Sigmoid colon (tissue), 4 donors: ENCODE measurements at regions not wholly inside any gene's neighbourhood (a gene's known extent, or its start where the extent isn't known, plus 50 kb on each side); places are given as distances from the start of the nearest gene placed in this dataset.

ENCODE experiments used
- EP300 ChIP-seq, 4 donors: sonication (generic); formaldehyde crosslinking; IDR thresholded peaks; one replicate each; pipeline ENCODE4 v1.6.1; 2017; ENCODE audit warnings: antibody characterized with exemption in 4 of 4
- POLR2A ChIP-seq, 2 donors: fragments of 450-650 bp; IDR thresholded peaks; one replicate each; pipeline ENCODE4 v1.6.1; 2016; ENCODE audit warnings: antibody characterized with exemption in 2 of 2, mild to moderate bottlenecking in 2 of 2, moderate library complexity in 2 of 2
- POLR2AphosphoS5 ChIP-seq, 4 donors: sonication (generic); formaldehyde crosslinking; IDR thresholded peaks; one replicate each; pipeline ENCODE4 v1.6.1; 2017; ENCODE audit warnings: antibody characterized with exemption in 4 of 4
- TF ChIP-seq, protein P1 (sequence below), 4 experiments: fragments of 450-650 bp in 3 of 4; fragments of 200-600 bp in 1 of 4; IDR thresholded peaks; one replicate each; pipeline ENCODE4 v1.5.1; 2016 to 2019; ENCODE audit warnings: antibody characterized with exemption in 4 of 4, mild to moderate bottlenecking in 3 of 4, moderate library complexity in 2 of 4

- TF ChIP-seq, protein P1, sequence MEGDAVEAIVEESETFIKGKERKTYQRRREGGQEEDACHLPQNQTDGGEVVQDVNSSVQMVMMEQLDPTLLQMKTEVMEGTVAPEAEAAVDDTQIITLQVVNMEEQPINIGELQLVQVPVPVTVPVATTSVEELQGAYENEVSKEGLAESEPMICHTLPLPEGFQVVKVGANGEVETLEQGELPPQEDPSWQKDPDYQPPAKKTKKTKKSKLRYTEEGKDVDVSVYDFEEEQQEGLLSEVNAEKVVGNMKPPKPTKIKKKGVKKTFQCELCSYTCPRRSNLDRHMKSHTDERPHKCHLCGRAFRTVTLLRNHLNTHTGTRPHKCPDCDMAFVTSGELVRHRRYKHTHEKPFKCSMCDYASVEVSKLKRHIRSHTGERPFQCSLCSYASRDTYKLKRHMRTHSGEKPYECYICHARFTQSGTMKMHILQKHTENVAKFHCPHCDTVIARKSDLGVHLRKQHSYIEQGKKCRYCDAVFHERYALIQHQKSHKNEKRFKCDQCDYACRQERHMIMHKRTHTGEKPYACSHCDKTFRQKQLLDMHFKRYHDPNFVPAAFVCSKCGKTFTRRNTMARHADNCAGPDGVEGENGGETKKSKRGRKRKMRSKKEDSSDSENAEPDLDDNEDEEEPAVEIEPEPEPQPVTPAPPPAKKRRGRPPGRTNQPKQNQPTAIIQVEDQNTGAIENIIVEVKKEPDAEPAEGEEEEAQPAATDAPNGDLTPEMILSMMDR (IDR thresholded peaks at IDR 0.05): no peak
- TF ChIP-seq POLR2A (IDR thresholded peaks at IDR 0.05) (no peak), POLR2AphosphoS5 (IDR thresholded peaks at IDR 0.05) (no peak), EP300 (IDR thresholded peaks at IDR 0.05) (no peak)
Observed at GRCh38 chrX:3415011-3415410, 68.6 kb upstream of the MXRA5 start.
